OCI-LY1 (cell line): ENCODE measurements at regions not wholly inside any gene's neighbourhood (a gene's known extent, or its start where the extent isn't known, plus 50 kb on each side); places are given as distances from the start of the nearest gene placed in this dataset.

Experiments
- H2AFZ ChIP-seq: fragments of 200-600 bp; sonication (generic), shearing (Covaris generic); 2 replicates; pipeline ENCODE4 v1.6.0; 2014; ENCODE audit warnings: antibody characterized with exemption, mild to moderate bottlenecking, low read length
- H3F3A ChIP-seq: fragments of 200-600 bp; sonication (generic), shearing (Covaris generic); 2 replicates; pipeline ENCODE4 v1.6.0; 2014; ENCODE audit warnings: mild to moderate bottlenecking, antibody characterized with exemption, low read length, moderate library complexity; ENCODE audit not compliant: insufficient read depth
- H3K27ac ChIP-seq: fragments of 200-600 bp; sonication (generic); 2 replicates; pipeline ENCODE4 v1.5.1; 2014; ENCODE audit warnings: low read length, mixed run types, mild to moderate bottlenecking, low read depth; ENCODE audit not compliant: poor library complexity, severe bottlenecking
- H3K27me3 ChIP-seq: fragments of 200-600 bp; sonication (generic); 2 replicates; pipeline ENCODE4 v1.6.0; 2014; ENCODE audit warnings: antibody characterized with exemption, mild to moderate bottlenecking, low read length, moderate library complexity; ENCODE audit not compliant: insufficient read depth
- H3K36me3 ChIP-seq: fragments of 200-600 bp; sonication (generic); 2 replicates; pipeline ENCODE4 v1.6.1; 2014; ENCODE audit warnings: mild to moderate bottlenecking, antibody characterized with exemption, low read length, moderate library complexity, mixed read lengths; ENCODE audit not compliant: insufficient read depth
- H3K4me1 ChIP-seq: fragments of 200-600 bp; sonication (generic); 2 replicates; pipeline ENCODE4 v1.5.1; 2014; ENCODE audit warnings: mild to moderate bottlenecking, low read length, moderate library complexity; ENCODE audit not compliant: insufficient read depth, severe bottlenecking
- H3K4me2 ChIP-seq: fragments of 200-600 bp; sonication (generic), shearing (Covaris generic); 2 replicates; pipeline ENCODE4 v1.6.1; 2014; ENCODE audit warnings: low read length
- H3K4me3 ChIP-seq: fragments of 200-600 bp; sonication (generic); 2 replicates; pipeline ENCODE4 v1.5.1; 2014; ENCODE audit warnings: low read length, low read depth, mild to moderate bottlenecking, mixed read lengths; ENCODE audit not compliant: poor library complexity, severe bottlenecking
- H3K79me2 ChIP-seq: fragments of 200-600 bp; shearing (Covaris generic); 2 replicates; pipeline ENCODE4 v1.6.1; 2016; ENCODE audit warnings: mixed run types, low read length, mixed read lengths; ENCODE audit not compliant: insufficient read depth
- H3K9ac ChIP-seq: fragments of 200-600 bp; sonication (generic), shearing (Covaris generic); 2 replicates; pipeline ENCODE4 v1.6.1; 2014; ENCODE audit warnings: mild to moderate bottlenecking, low read length, mixed read lengths
- H3K9me2 ChIP-seq: fragments of 200-600 bp; sonication (generic), shearing (Covaris generic); 2 replicates; pipeline ENCODE4 v1.6.1; 2014; ENCODE audit warnings: low read depth, mild to moderate bottlenecking, low read length, mixed read lengths
- H3K9me3 ChIP-seq: fragments of 200-600 bp; shearing (Covaris generic); 2 replicates; pipeline ENCODE4 v1.6.1; 2014; ENCODE audit warnings: low read length, mixed read lengths
- H4K20me1 ChIP-seq: fragments of 200-600 bp; sonication (generic), shearing (Covaris generic); 2 replicates; pipeline ENCODE4 v1.6.0; 2016; ENCODE audit warnings: mild to moderate bottlenecking, low read length; ENCODE audit not compliant: insufficient read depth
- CTCF ChIP-seq: fragments of 200-600 bp; sonication (generic), shearing (Covaris generic); IDR thresholded peaks from 2 replicates; pipeline ENCODE4 v1.5.1; 2017; ENCODE audit warnings: mild to moderate bottlenecking, antibody characterized with exemption, low read length, moderate library complexity, mixed read lengths
- EZH2 ChIP-seq: fragments of 200-600 bp; sonication (generic), shearing (Covaris generic); IDR thresholded peaks from 2 replicates; pipeline ENCODE4 v1.8.0; 2017; ENCODE audit warnings: borderline replicate concordance, mixed run types, mild to moderate bottlenecking, antibody characterized with exemption, low read length, moderate library complexity, mixed read lengths

- H3K4me2 ChIP-seq: no peak overlapping the region
- no peak overlapping the region for H3K4me3 ChIP-seq
- H3K36me3 ChIP-seq: peaks cover 54% of the 10 kb centered on the region
- H3K79me2 ChIP-seq: no peaks in the 10 kb centered on the region
- H3K27me3 ChIP-seq: no peaks in the 10 kb centered on the region
- no peak overlapping the region for H3K9ac ChIP-seq
- H3F3A ChIP-seq: no peaks in the 10 kb centered on the region
- H3K9me2 ChIP-seq: no peaks in the 10 kb centered on the region
- H3K9me3 ChIP-seq: no peaks in the 10 kb centered on the region
- no peak overlapping the region for H3K27ac ChIP-seq
- no peak overlapping the region for H2AFZ ChIP-seq
- no peaks in the 10 kb centered on the region for H4K20me1 ChIP-seq
- H3K4me1 ChIP-seq: peaks cover 14% of the 10 kb centered on the region
- TF ChIP-seq EZH2 (no peak), CTCF (no peak)
These were observed 54.4 kb downstream of the ARL6IP4 start for GRCh38 chr12:123034865-123035264.

DNA sequence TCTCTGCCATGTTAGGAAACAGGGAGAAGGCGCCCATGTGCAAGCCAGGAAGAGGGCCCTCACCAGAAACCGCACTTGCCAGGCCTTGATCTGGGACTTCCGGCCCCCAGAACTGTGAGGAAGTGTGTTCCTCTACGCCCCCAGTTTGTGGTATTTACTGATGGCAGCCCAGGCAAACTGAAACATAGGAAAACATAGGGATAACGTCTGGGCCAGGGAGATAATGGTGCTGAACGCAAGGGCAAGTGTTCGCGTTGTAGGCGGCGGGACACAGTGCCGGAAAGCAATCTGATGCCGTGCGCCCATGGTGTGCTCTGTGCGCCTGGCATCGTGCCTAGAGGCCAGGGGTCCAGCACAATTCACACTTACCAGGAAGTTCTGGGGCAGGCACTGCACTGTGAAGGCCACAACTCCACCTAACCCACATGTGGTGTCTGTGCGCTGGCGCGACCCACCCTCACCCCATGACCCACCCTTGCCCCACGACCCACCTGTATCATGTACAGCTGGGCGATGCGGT is 53.6 kb downstream of the ARL6IP4 start:
- Histone ChIP-seq H2AFZ (no peak overlapping the region), H3K4me3 (no peak overlapping the region), H3K9me3 (no peaks in the 10 kb centered on the region), H3F3A (no peaks in the 10 kb centered on the region), H3K27me3 (no peaks in the 10 kb centered on the region), H3K79me2 (no peaks in the 10 kb centered on the region), H3K27ac (no peak overlapping the region), H3K9me2 (no peaks in the 10 kb centered on the region), H3K36me3 (peaks cover 60% of the 10 kb centered on the region), H3K4me2 (no peak overlapping the region), H3K4me1 (peaks cover 14% of the 10 kb centered on the region), H4K20me1 (no peaks in the 10 kb centered on the region), H3K9ac (no peak overlapping the region)
- no peak for TF ChIP-seq EZH2

DNA sequence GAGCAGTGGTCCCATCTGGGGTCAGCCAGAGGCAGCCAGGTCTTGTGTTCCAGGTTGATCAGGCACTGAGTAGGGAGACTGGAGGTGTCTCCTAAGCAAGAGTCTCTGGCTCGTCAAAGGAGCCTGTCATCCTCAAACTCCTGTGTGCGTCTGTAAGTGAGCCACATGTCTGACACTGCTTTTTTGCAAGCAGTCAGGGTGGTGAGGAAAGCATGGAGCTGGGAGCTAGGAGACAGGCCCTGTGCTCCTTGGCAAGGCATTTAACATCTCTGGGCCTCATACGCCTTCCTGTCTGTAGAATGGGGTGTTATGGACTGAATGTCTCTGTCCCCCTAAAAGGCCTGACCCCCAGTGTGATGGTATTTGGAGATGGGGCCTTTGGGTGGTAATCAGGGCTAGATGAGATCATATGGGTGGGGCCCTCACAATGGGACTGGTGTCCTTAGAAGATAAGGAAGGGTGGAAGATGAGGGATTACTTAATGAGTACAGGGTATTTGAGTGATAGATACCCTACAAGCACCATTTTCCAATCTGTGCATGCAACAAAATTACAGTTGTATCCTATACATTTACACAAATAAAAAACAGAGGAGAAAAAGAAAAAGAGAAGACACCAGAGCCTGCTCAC is 53.0 kb downstream of the ARL6IP4 start:
- H3K4me2 ChIP-seq: no peak overlapping the region
- no peak overlapping the region for H3K9ac ChIP-seq
- H3K36me3 ChIP-seq: peaks cover 65% of the 10 kb centered on the region
- H3F3A ChIP-seq: no peaks in the 10 kb centered on the region
- TF ChIP-seq EZH2: no peak
- no peak for TF ChIP-seq CTCF
- peaks cover 11% of the 10 kb centered on the region for H3K4me1 ChIP-seq
- no peaks in the 10 kb centered on the region for H3K9me3 ChIP-seq
- no peak overlapping the region for H3K27ac ChIP-seq
- no peak overlapping the region for H2AFZ ChIP-seq
- no peak overlapping the region for H3K4me3 ChIP-seq
- H4K20me1 ChIP-seq: no peaks in the 10 kb centered on the region
- H3K79me2 ChIP-seq: no peaks in the 10 kb centered on the region
- no peaks in the 10 kb centered on the region for H3K27me3 ChIP-seq
- H3K9me2 ChIP-seq: no peaks in the 10 kb centered on the region
